Stimulated activated effector memory CD8-positive, alpha-beta T cell treated with anti-CD3 and anti-CD28 coated beads, Interleukin-12 subunit alpha, Interleukin-12 subunit beta, amount 100 ng/mL, for 72 hours (primary cell): ENCODE measurements at regions not wholly inside any gene's neighbourhood (a gene's known extent, or its start where the extent isn't known, plus 50 kb on each side); places are given as distances from the start of the nearest gene placed in this dataset.

Experiments
- ATAC-seq: fragments of 150-1000 bp; cut with Tn5 transposase; 2 replicates; pipeline ENCODE4 v1.10.0; 2021
- DNase-seq, 2 donors: peaks; one replicate each; pipeline ENCODE4 v3.0.0; 2021 to 2022; ENCODE audit warnings: low spot score in 2 of 2
- H3K27ac Mint-ChIP-seq: one replicate; pipeline ENCODE4 v1.8.0; 2022; ENCODE audit warnings: mild to moderate bottlenecking, mixed read lengths
- H3K36me3 Mint-ChIP-seq: one replicate; pipeline ENCODE4 v1.8.0; 2022; ENCODE audit warnings: mild to moderate bottlenecking, mixed read lengths
- H3K4me1 Mint-ChIP-seq: one replicate; pipeline ENCODE4 v1.8.0; 2022; ENCODE audit warnings: mixed read lengths
- H3K4me3 Mint-ChIP-seq: one replicate; pipeline ENCODE4 v1.8.0; 2022; ENCODE audit warnings: mild to moderate bottlenecking, mixed read lengths
- H3K9me3 Mint-ChIP-seq: one replicate; pipeline ENCODE4 v1.8.0; 2022; ENCODE audit warnings: mixed read lengths

- no peak overlapping the region for H3K27ac Mint-ChIP-seq
- no peaks in the 10 kb centered on the region for H3K4me1 Mint-ChIP-seq
- H3K4me3 Mint-ChIP-seq = no peak overlapping the region
- no peaks in the 10 kb centered on the region for H3K36me3 Mint-ChIP-seq
- no peak for ATAC-seq
- H3K9me3 Mint-ChIP-seq = peaks cover 7% of the 10 kb centered on the region
- no peak for DNase-seq
These were observed 2337.6 kb downstream of the PCDH7 start for GRCh38 chr4:33057736-33058135.

DNA sequence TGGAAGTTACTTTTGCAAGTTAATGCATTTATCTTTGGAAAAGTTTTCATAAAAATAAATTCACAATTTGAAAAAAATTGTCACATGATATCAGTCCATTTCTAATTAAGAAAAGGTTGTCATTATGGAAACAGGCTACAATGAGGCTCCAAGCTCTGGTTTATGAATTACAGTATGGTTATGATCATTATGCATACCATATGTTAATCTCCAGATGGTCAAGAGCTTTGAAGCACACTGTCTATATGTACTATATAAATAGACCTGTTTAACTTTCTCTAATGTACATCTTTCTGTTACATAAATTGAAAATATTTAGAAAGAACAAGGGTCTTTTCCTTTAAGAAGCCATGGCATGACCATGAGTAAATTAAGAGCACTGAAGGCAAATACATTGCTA, 2338.8 kb downstream of the PCDH7 start:
- DNase-seq (no peak), ATAC-seq (no peak)
- no peaks in the 10 kb centered on the region for H3K36me3 Mint-ChIP-seq
- no peaks in the 10 kb centered on the region for H3K4me1 Mint-ChIP-seq
- H3K9me3 Mint-ChIP-seq = peaks cover 7% of the 10 kb centered on the region
- no peak overlapping the region for H3K27ac Mint-ChIP-seq
- no peak overlapping the region for H3K4me3 Mint-ChIP-seq

GRCh38 chr4:33060674-33061542, 2340.7 kb downstream of the PCDH7 start:
- ATAC-seq (no peak), DNase-seq (no peak)
- Mint-ChIP-seq H3K4me3 (no peak overlapping the region), H3K36me3 (no peaks in the 10 kb centered on the region), H3K9me3 (peaks cover 3% of the 10 kb centered on the region), H3K4me1 (no peaks in the 10 kb centered on the region), H3K27ac (no peak overlapping the region)

DNA sequence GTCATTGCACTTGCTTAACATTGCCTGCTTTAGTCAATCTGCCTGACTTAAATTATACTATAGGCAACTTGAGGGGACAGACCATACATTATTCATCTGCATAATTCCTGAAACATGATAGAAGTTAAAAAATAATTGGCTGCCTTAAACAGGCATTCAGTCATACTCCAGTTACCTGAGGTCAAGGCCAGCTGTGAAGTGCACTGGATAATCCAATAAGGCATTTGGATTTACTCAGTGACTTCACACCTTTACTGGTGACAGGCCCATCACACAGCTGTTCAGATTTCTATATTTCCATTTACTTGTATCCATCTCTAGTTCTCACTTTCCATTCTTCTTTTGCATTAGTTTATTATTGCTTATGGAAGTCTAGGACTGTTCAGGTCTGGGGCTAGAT, 2341.6 kb downstream of the PCDH7 start:
- peaks cover 3% of the 10 kb centered on the region for H3K9me3 Mint-ChIP-seq
- no peak overlapping the region for H3K4me3 Mint-ChIP-seq
- no peaks in the 10 kb centered on the region for H3K36me3 Mint-ChIP-seq
- no peak for ATAC-seq
- no peaks in the 10 kb centered on the region for H3K4me1 Mint-ChIP-seq
- no peak for DNase-seq
- no peak overlapping the region for H3K27ac Mint-ChIP-seq

- no peak overlapping the region for H3K27ac Mint-ChIP-seq
- peaks cover 3% of the 10 kb centered on the region for H3K9me3 Mint-ChIP-seq
- no peak overlapping the region for H3K4me3 Mint-ChIP-seq
- no peaks in the 10 kb centered on the region for H3K36me3 Mint-ChIP-seq
- DNase-seq (no peak), ATAC-seq (no peak)
- no peaks in the 10 kb centered on the region for H3K4me1 Mint-ChIP-seq
These were observed 2342.1 kb downstream of the PCDH7 start for GRCh38 chr4:33062155-33062806.

- ATAC-seq = no peak
- Mint-ChIP-seq H3K36me3 (no peaks in the 10 kb centered on the region), H3K9me3 (peaks cover 3% of the 10 kb centered on the region), H3K4me1 (no peaks in the 10 kb centered on the region), H3K27ac (no peak overlapping the region), H3K4me3 (no peak overlapping the region)
- no peak for DNase-seq
These were observed 2343.1 kb downstream of the PCDH7 start for GRCh38 chr4:33063241-33063640.

DNA sequence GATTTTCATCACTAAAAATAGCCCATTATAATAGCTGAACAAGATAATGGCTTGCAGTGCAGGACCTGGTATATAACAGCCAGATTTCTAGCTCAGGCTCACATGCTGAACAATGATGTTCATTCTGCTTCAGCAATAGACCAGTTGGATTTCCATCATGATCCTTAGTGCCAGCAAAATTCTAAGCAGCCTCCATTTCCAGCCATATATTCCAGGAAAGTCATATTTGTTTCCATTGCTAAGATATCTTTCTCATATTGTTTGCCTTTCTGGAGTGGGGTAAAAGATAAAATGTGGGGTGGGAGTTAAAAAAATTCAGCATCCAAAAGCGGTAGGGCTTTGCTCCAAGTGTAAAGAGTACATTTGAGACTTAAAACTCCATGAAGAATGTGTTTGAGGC, 2344.1 kb downstream of the PCDH7 start:
- no peak overlapping the region for H3K4me3 Mint-ChIP-seq

GRCh38 chr4:33065749-33066148, 2345.6 kb downstream of the PCDH7 start:
- Mint-ChIP-seq H3K27ac (no peak overlapping the region), H3K36me3 (no peaks in the 10 kb centered on the region), H3K4me1 (no peaks in the 10 kb centered on the region), H3K4me3 (no peak overlapping the region), H3K9me3 (peaks cover 3% of the 10 kb centered on the region)
- ATAC-seq (no peak), DNase-seq (no peak)

More for the DNA sequence above, 2344.1 kb downstream of the PCDH7 start:
- Mint-ChIP-seq H3K27ac (no peak overlapping the region), H3K9me3 (peaks cover 3% of the 10 kb centered on the region), H3K4me1 (no peaks in the 10 kb centered on the region), H3K36me3 (no peaks in the 10 kb centered on the region)
- no peak for DNase-seq
- no peak for ATAC-seq

DNA sequence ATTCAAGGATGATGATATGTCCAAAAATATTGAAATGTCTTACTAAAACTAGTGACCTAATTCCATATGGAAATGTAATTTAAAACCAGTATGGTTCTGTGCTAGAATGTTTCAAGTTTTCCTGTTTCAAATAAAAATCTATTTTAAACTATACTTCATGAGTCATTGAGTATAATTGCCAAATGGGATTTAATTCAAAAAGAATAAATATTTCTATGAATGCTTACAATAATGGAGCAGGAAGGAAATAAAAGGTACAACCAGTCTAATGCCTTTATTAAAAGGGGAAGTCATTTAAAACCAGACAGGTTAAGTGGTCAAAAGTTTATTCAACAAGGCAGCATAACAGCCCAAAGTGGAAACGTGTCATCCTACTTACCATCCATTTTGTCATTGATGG, 2347.1 kb downstream of the PCDH7 start:
- ATAC-seq (no peak), DNase-seq (no peak)
- Mint-ChIP-seq H3K27ac (no peak overlapping the region), H3K9me3 (peaks cover 6% of the 10 kb centered on the region), H3K4me3 (no peak overlapping the region), H3K4me1 (no peaks in the 10 kb centered on the region), H3K36me3 (no peaks in the 10 kb centered on the region)

DNA sequence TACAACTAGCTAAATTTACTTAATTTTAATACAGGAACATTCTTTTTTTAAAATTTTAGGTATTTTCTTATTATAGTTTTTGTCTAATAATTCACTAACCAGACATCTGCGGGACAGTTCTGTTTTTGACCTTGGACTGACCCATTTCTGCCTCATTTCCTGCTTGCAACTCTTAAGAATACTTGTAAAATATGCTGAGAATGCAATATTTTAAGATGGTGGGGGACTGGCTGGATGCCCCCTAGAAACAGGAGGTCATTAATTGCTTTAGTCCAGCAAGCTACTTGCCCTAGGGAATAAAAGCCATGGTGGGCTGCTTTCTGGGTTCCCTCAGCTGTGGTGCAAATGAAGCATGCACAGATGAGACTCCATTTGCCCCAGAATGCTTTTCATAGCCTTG, 2348.4 kb downstream of the PCDH7 start:
- no peaks in the 10 kb centered on the region for H3K4me1 Mint-ChIP-seq

GRCh38 chr4:33071535-33071934, 2351.4 kb downstream of the PCDH7 start:
- H3K27ac Mint-ChIP-seq = no peak overlapping the region
- H3K4me3 Mint-ChIP-seq = no peak overlapping the region
- H3K9me3 Mint-ChIP-seq = peaks cover 6% of the 10 kb centered on the region

More for the DNA sequence above, 2348.4 kb downstream of the PCDH7 start:
- H3K27ac Mint-ChIP-seq = no peak overlapping the region
- DNase-seq (no peak), ATAC-seq (no peak)
- no peak overlapping the region for H3K4me3 Mint-ChIP-seq
- H3K9me3 Mint-ChIP-seq = peaks cover 3% of the 10 kb centered on the region
- H3K36me3 Mint-ChIP-seq = no peaks in the 10 kb centered on the region

DNA sequence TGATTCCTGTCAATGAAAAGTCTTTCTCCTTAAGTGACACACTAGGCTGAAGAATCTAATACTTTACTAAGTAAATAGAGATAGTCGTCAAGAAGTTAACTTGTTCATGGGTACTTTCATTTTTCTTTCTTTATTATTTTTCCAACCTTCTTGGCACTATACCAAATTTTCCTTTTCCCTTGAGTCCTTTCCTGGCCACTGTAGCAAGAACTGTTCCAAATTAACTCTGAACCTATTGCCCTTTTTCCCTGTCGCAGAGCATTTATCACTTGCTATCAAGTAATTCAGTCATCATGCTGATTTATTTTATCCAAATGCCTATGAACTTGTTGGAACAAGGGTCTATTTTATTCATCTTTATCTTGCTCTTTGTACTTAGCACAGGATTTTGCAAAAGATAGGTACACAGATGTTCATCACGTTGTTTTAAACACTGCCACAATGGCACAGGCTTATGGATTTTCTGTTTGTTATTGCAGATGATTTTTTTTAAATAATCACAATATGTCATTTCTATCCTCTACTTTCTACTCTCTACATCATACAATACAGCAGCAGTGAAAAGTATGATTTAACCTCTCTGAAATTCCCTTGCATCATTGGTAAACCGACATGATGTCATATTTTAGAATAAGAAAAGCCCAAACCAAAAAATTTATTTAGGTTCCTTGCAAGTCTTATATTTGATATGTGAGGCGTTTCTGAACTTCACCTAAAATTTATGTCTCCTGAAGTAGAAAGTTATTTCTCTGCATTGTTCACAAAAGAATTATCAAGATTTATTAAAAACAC, 2352.3 kb downstream of the PCDH7 start:
- Mint-ChIP-seq H3K4me3 (no peak overlapping the region), H3K4me1 (no peaks in the 10 kb centered on the region), H3K36me3 (no peaks in the 10 kb centered on the region), H3K27ac (no peak overlapping the region), H3K9me3 (peaks cover 6% of the 10 kb centered on the region)
- no peak for ATAC-seq
- DNase-seq = no peak

More at GRCh38 chr4:33071535-33071934, 2351.4 kb downstream of the PCDH7 start:
- Mint-ChIP-seq H3K36me3 (no peaks in the 10 kb centered on the region), H3K4me1 (no peaks in the 10 kb centered on the region)
- ATAC-seq (no peak), DNase-seq (no peak)

- Mint-ChIP-seq H3K36me3 (no peaks in the 10 kb centered on the region), H3K4me1 (no peaks in the 10 kb centered on the region), H3K27ac (no peak overlapping the region), H3K9me3 (peaks cover 6% of the 10 kb centered on the region), H3K4me3 (no peak overlapping the region)
- DNase-seq (no peak), ATAC-seq (no peak)
These were observed 2353.6 kb downstream of the PCDH7 start for GRCh38 chr4:33073811-33074210.

DNA sequence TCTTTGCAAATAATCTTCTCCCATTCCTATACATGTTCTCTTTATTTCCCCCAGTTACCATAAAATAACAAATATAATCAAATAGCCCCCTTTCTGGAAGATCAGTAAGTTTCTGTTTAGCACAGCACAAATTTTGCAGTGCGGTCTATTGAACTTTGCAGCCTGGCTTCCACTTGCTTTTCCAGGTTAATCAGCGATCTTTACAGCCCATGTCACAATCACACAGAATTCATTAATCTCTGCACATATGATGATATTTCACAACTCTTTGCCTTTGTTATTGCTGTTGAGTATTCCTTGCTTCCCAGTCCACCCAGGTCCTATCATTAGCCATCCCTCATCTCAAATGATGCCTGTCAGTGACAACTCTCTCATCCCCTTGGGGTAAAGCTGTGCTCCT, 2358.0 kb downstream of the PCDH7 start:
- DNase-seq = no peak
- no peak for ATAC-seq
- Mint-ChIP-seq H3K4me3 (no peak overlapping the region), H3K4me1 (no peaks in the 10 kb centered on the region), H3K9me3 (peaks cover 11% of the 10 kb centered on the region), H3K27ac (no peak overlapping the region), H3K36me3 (no peaks in the 10 kb centered on the region)

DNA sequence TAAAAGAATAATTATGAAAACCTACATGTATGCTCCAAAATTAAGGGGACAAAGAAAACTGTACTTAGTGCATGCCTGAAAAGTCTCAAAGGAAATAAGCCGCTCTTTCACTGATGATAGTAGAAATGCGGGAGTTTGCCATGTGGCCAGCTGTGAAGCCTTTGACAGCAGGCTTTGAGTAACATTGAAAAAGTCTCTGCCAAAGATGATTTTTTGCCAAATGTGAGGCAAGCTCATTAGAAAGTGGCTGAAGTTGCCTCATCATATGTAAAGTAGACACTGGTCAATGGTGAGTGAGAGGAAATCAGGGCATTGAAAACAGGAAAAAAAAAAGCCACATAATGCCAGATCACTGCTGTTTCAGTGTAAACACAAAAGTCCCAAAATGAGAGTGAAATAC, 2360.1 kb downstream of the PCDH7 start:
- no peak for DNase-seq
- Mint-ChIP-seq H3K9me3 (peaks cover 10% of the 10 kb centered on the region), H3K36me3 (no peaks in the 10 kb centered on the region), H3K4me1 (no peaks in the 10 kb centered on the region), H3K27ac (no peak overlapping the region), H3K4me3 (no peak overlapping the region)
- no peak for ATAC-seq
